ENCODE measurements at regions not wholly inside any gene's neighbourhood (a gene's known extent, or its start where the extent isn't known, plus 50 kb on each side); places are given as distances from the start of the nearest gene placed in this dataset.

DNA sequence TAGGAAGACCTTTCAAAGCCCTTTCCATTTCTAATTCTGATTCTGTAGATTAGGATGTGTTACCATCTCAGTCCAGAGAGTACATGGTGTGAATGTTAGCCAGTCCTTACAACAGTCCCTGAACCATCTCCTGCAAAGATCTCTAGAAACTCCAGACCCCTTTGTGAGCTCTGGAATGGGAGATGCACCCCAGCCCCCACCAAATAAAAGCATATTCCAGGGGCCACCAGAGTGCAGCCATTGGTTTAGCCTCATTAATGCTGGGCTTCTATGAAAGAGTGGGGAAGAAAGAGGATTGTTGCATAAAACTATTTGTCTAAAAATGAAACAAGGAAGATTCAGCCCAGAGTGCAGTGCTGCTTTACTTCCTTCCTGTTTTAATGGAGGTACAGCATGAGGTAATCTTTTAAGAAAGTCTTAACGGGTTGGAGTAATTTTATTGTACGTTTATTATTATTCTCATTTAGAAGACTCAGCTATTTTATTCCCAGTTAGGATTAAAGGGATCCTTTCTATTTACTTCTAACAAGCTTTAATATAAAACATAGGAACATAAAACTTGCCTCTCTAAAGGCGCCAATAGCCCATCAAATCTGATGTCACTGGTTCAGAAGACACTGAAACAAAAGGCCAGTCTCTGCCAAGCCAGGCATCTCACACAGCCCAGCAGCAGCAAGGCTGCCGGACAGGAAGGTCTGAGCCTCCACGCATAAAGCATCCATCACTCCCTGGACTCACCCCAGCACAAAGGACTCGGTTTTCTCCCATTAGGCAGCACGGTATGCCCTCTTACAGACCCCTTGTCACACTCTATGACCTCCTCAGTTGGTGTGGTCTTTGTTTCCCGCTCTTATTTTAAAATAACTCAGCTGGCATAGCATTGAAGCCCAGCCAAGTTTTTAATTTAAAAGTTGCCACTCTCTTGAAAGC lies 203.9 kb upstream of the BLID start:
- Histone ChIP-seq H3K27ac (ENCODE audit: low read depth in 1 of 2, low read length in 2 of 2) (no peak overlapping the region), H3K36me3 (ENCODE audit: control insufficient read depth in 4 of 4, insufficient read depth in 3 of 4, low read depth in 1 of 4, low read length in 3 of 4) (peaks cover 0 to 2% (median 0%) of the 10 kb centered on the region in 4 donors), H3K9me3 (ENCODE audit: control insufficient read depth in 4 of 4, low read length in 3 of 4) (no peaks in the 10 kb centered on the region), H3K4me1 (ENCODE audit: control insufficient read depth in 4 of 4, insufficient read depth in 4 of 4, low read length in 3 of 4) (peaks cover 0 to 3% (median 0%) of the 10 kb centered on the region in 4 donors), H3K9ac (ENCODE audit: low read depth in 1 of 2, low read length in 2 of 2) (no peak overlapping the region), H3K4me3 (ENCODE audit: low read depth in 1 of 3, low read length in 3 of 3) (no peak overlapping the region), H3K27me3 (ENCODE audit: control insufficient read depth in 4 of 4, insufficient read depth in 4 of 4, low read length in 3 of 4) (no peaks in the 10 kb centered on the region)
- DNase-seq (ENCODE audit: low spot score) = no peak
- TF ChIP-seq JUND (IDR thresholded peaks at IDR 0.05) (no peak), NR2F2 (IDR thresholded peaks at IDR 0.05) (no peak), HNF4G (IDR thresholded peaks at IDR 0.05) (no peak), RXRA (IDR thresholded peaks at IDR 0.05) (no peak)
- WGBS = 79% methylated on average over 8 of the region's 8 CpGs

GRCh38 chr11:122319085-122319484 lies 203.1 kb upstream of the BLID start:
- Histone ChIP-seq H3K4me1 (ENCODE audit: control insufficient read depth in 4 of 4, insufficient read depth in 4 of 4, low read length in 3 of 4) (peaks cover 0 to 3% (median 0%) of the 10 kb centered on the region in 4 donors), H3K36me3 (ENCODE audit: control insufficient read depth in 4 of 4, insufficient read depth in 3 of 4, low read depth in 1 of 4, low read length in 3 of 4) (peaks cover 0 to 2% (median 0%) of the 10 kb centered on the region in 4 donors), H3K9me3 (ENCODE audit: control insufficient read depth in 4 of 4, low read length in 3 of 4) (no peaks in the 10 kb centered on the region), H3K27me3 (ENCODE audit: control insufficient read depth in 4 of 4, insufficient read depth in 4 of 4, low read length in 3 of 4) (no peaks in the 10 kb centered on the region), H3K9ac (ENCODE audit: low read depth in 1 of 2, low read length in 2 of 2) (no peak overlapping the region), H3K4me3 (ENCODE audit: low read depth in 1 of 3, low read length in 3 of 3) (no peak overlapping the region), H3K27ac (ENCODE audit: low read depth in 1 of 2, low read length in 2 of 2) (no peak overlapping the region)
- 77% methylated on average over 1 of the region's 1 CpG for WGBS
- TF ChIP-seq HNF4A (conservative IDR thresholded peaks at IDR 0.05) (no peak), SP1 (IDR thresholded peaks at IDR 0.05) (no peak), ZBTB33 (IDR thresholded peaks at IDR 0.05) (no peak)
- DNase-seq (ENCODE audit: low spot score) = no peak

GRCh38 chr11:122317305-122317704 lies 201.3 kb upstream of the BLID start:
- no peak for DNase-seq (ENCODE audit: low spot score)
- Histone ChIP-seq H3K36me3 (ENCODE audit: control insufficient read depth in 4 of 4, insufficient read depth in 3 of 4, low read depth in 1 of 4, low read length in 3 of 4) (peaks cover 0 to 2% (median 0%) of the 10 kb centered on the region in 4 donors), H3K27me3 (ENCODE audit: control insufficient read depth in 4 of 4, insufficient read depth in 4 of 4, low read length in 3 of 4) (no peaks in the 10 kb centered on the region), H3K4me1 (ENCODE audit: control insufficient read depth in 4 of 4, insufficient read depth in 4 of 4, low read length in 3 of 4) (peaks cover 0 to 3% (median 0%) of the 10 kb centered on the region in 4 donors), H3K27ac (ENCODE audit: low read depth in 1 of 2, low read length in 2 of 2) (no peak overlapping the region), H3K9ac (ENCODE audit: low read depth in 1 of 2, low read length in 2 of 2) (no peak overlapping the region), H3K9me3 (ENCODE audit: control insufficient read depth in 4 of 4, low read length in 3 of 4) (no peaks in the 10 kb centered on the region), H3K4me3 (ENCODE audit: low read depth in 1 of 3, low read length in 3 of 3) (no peak overlapping the region)
- TF ChIP-seq ATF3 (IDR thresholded peaks at IDR 0.05) (no peak), FOXA2 (IDR thresholded peaks at IDR 0.05) (no peak), TAF1 (conservative IDR thresholded peaks at IDR 0.05) (no peak), HNF4G (IDR thresholded peaks at IDR 0.05) (no peak), GABPA (IDR thresholded peaks at IDR 0.05 in 1 of 2, conservative IDR thresholded peaks at IDR 0.05 in 1 of 2) (no peak), HNF4A (conservative IDR thresholded peaks at IDR 0.05) (no peak), SP1 (IDR thresholded peaks at IDR 0.05) (no peak), RAD21 (IDR thresholded peaks at IDR 0.05) (no peak), FOXA1 (IDR thresholded peaks at IDR 0.05) (no peak), ZBTB33 (IDR thresholded peaks at IDR 0.05) (no peak), EGR1 (IDR thresholded peaks at IDR 0.05; ENCODE audit: low read depth in 2 of 2) (no peak), YY1 (IDR thresholded peaks at IDR 0.05) (no peak), REST (IDR thresholded peaks at IDR 0.05) (no peak)
- TF ChIP-seq, protein P1, sequence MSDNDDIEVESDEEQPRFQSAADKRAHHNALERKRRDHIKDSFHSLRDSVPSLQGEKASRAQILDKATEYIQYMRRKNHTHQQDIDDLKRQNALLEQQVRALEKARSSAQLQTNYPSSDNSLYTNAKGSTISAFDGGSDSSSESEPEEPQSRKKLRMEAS (IDR thresholded peaks at IDR 0.05) = no peak
